ENCODE measurements at regions not wholly inside any gene's neighbourhood (a gene's known extent, or its start where the extent isn't known, plus 50 kb on each side); places are given as distances from the start of the nearest gene placed in this dataset.
"Not testable (repeated sequence)": the region's sequence is repeated elsewhere in the genome, so short reads cannot be mapped to it uniquely, and the experiment has no call there.

- Histone ChIP-seq H3K9me2 (ENCODE audit: low read depth, low read length) (no peaks in the 10 kb centered on the region), H3K79me2 (ENCODE audit: insufficient read depth, low read length) (no peaks in the 10 kb centered on the region), H4K20me1 (ENCODE audit: insufficient read depth, low read length) (no peaks in the 10 kb centered on the region), H2AFZ (ENCODE audit: low read length) (no peak overlapping the region), H3K36me3 (ENCODE audit: insufficient read depth, low read length) (no peaks in the 10 kb centered on the region), H3K4me1 (ENCODE audit: insufficient read depth, low read length, severe bottlenecking) (no peaks in the 10 kb centered on the region), H3K4me3 (ENCODE audit: low read depth, low read length, poor library complexity, severe bottlenecking) (no peak overlapping the region), H3K9me3 (ENCODE audit: low read length) (no peaks in the 10 kb centered on the region), H3K27me3 (ENCODE audit: insufficient read depth, low read length) (no peaks in the 10 kb centered on the region), H3K4me2 (ENCODE audit: low read length) (no peak overlapping the region), H3K27ac (ENCODE audit: low read depth, low read length, poor library complexity, severe bottlenecking) (no peak overlapping the region), H3F3A (ENCODE audit: insufficient read depth, low read length) (no peaks in the 10 kb centered on the region), H3K9ac (ENCODE audit: low read length) (no peak overlapping the region)
- no peak for TF ChIP-seq EZH2 (IDR thresholded peaks at IDR 0.05; ENCODE audit: borderline replicate concordance, low read length)
- TF ChIP-seq CTCF (IDR thresholded peaks at IDR 0.05; ENCODE audit: low read length), result no peak
Observed at GRCh38 chr1:121538943-121539575, 354.3 kb downstream of the SRGAP2C start.

- H2AFZ ChIP-seq (ENCODE audit: low read length); H3K4me3 ChIP-seq (ENCODE audit: low read depth, low read length, poor library complexity, severe bottlenecking); H3K79me2 ChIP-seq (ENCODE audit: insufficient read depth, low read length); H3K36me3 ChIP-seq (ENCODE audit: insufficient read depth, low read length); H3K4me2 ChIP-seq (ENCODE audit: low read length); H3F3A ChIP-seq (ENCODE audit: insufficient read depth, low read length); H3K27me3 ChIP-seq (ENCODE audit: insufficient read depth, low read length); H3K9ac ChIP-seq (ENCODE audit: low read length); H3K9me3 ChIP-seq (ENCODE audit: low read length); H3K9me2 ChIP-seq (ENCODE audit: low read depth, low read length); H4K20me1 ChIP-seq (ENCODE audit: insufficient read depth, low read length): not testable (repeated sequence)
- H3K27ac ChIP-seq (ENCODE audit: low read depth, low read length, poor library complexity, severe bottlenecking), result peak overlapping the region; percentile 43
- H3K4me1 ChIP-seq (ENCODE audit: insufficient read depth, low read length, severe bottlenecking), result peaks cover 20% of the 10 kb centered on the region
Observed at GRCh38 chr1:121543988-121544387, 359.2 kb downstream of the SRGAP2C start.

- Histone ChIP-seq H3K9me2 (ENCODE audit: low read depth, low read length) (no peaks in the 10 kb centered on the region), H3K36me3 (ENCODE audit: insufficient read depth, low read length) (no peaks in the 10 kb centered on the region), H2AFZ (ENCODE audit: low read length) (no peak overlapping the region), H3K4me1 (ENCODE audit: insufficient read depth, low read length, severe bottlenecking) (peaks cover 20% of the 10 kb centered on the region), H3K9ac (ENCODE audit: low read length) (no peak overlapping the region), H3K27me3 (ENCODE audit: insufficient read depth, low read length) (no peaks in the 10 kb centered on the region), H3K9me3 (ENCODE audit: low read length) (no peaks in the 10 kb centered on the region), H3K4me3 (ENCODE audit: low read depth, low read length, poor library complexity, severe bottlenecking) (no peak overlapping the region), H3K4me2 (ENCODE audit: low read length) (no peak overlapping the region), H3F3A (ENCODE audit: insufficient read depth, low read length) (no peaks in the 10 kb centered on the region), H4K20me1 (ENCODE audit: insufficient read depth, low read length) (no peaks in the 10 kb centered on the region), H3K27ac (ENCODE audit: low read depth, low read length, poor library complexity, severe bottlenecking) (peak overlapping the region; percentile 43), H3K79me2 (ENCODE audit: insufficient read depth, low read length) (no peaks in the 10 kb centered on the region)
- no peak for TF ChIP-seq EZH2 (IDR thresholded peaks at IDR 0.05; ENCODE audit: borderline replicate concordance, low read length)
- TF ChIP-seq CTCF (IDR thresholded peaks at IDR 0.05; ENCODE audit: low read length), result no peak
Observed at GRCh38 chr1:121544500-121544899, 359.7 kb downstream of the SRGAP2C start.

- H3F3A ChIP-seq (ENCODE audit: insufficient read depth, low read length); H3K27ac ChIP-seq (ENCODE audit: low read depth, low read length, poor library complexity, severe bottlenecking); H3K79me2 ChIP-seq (ENCODE audit: insufficient read depth, low read length); H3K9ac ChIP-seq (ENCODE audit: low read length); H3K9me3 ChIP-seq (ENCODE audit: low read length); H4K20me1 ChIP-seq (ENCODE audit: insufficient read depth, low read length); H3K4me2 ChIP-seq (ENCODE audit: low read length); H2AFZ ChIP-seq (ENCODE audit: low read length); H3K4me3 ChIP-seq (ENCODE audit: low read depth, low read length, poor library complexity, severe bottlenecking); H3K27me3 ChIP-seq (ENCODE audit: insufficient read depth, low read length); H3K9me2 ChIP-seq (ENCODE audit: low read depth, low read length); H3K36me3 ChIP-seq (ENCODE audit: insufficient read depth, low read length): not testable (repeated sequence)
- H3K4me1 ChIP-seq (ENCODE audit: insufficient read depth, low read length, severe bottlenecking), result peaks cover 31% of the 10 kb centered on the region
Observed at GRCh38 chr1:121545899-121546298, 361.1 kb downstream of the SRGAP2C start.

Measured in OCI-LY1 (cell line).